NCI-H1048 (cell line): ENCODE measurements at regions not wholly inside any gene's neighbourhood (a gene's known extent, or its start where the extent isn't known, plus 50 kb on each side); places are given as distances from the start of the nearest gene placed in this dataset.
"Not testable (repeated sequence)": the region's sequence is repeated elsewhere in the genome, so short reads cannot be mapped to it uniquely, and the experiment has no call there.

ENCODE experiments used
- DNase-seq: peaks from one replicate; lab custom pipeline; 2025; lab: John Stamatoyannopoulos, UW

DNA sequence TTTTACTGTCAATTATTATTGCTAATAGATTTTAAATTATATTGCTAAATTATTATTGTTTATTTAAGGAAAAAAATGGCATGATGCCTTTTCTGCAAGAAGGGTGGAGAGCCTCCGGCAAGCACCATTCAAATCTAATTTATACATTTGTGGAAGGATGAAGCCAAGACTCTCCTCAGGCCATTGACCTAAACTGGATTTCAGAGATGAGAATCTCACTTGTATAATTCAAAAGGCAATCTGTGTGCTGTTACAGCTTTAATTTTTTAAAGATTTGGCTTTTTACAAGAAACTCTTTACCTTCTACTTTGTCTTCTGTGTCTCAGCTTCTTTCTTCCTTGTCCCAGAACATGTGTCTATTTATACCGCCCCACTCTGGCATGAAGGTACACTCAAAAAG lies 722.5 kb downstream of the ETS1 start:
- DNase-seq, result no peak

DNA sequence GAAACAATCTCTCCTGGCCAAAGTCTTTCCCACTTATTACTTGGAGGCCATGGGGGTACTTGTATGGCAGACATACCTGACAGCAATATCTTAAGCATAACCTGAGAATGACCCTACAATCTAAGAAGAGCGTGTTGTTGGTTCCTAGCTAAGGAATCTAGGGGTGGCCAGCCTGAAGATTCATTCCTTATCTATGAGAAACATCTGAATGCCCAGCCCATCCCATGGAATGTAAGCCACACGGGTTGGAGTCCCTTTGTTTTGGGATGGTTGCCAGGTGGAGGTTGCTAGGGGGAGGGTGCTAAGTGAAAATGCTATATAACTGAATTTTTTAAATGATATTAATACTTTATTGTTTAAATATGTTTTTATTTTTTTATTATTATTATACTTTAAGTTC lies 725.0 kb downstream of the ETS1 start:
- DNase-seq, result no peak

DNA sequence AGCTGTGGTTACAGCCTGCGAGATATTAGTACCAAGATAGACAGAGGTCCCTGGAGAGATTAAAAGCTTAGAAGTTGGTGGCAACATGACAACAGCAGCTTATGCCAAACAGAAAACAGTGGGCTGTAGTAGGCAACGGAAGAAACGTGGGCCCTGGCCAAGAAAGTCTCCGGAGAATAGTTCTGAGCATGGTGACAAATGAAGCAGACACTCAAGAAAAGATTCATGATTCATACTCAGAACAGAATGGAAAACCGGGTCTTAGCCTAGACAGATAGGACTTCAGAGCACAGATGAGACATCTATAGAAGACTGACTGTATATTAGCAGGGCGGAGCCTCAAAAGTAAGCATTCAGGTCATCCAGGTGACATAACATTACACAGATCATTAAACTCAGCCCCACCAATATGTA lies 727.4 kb downstream of the ETS1 start:
- DNase-seq, result no peak

DNA sequence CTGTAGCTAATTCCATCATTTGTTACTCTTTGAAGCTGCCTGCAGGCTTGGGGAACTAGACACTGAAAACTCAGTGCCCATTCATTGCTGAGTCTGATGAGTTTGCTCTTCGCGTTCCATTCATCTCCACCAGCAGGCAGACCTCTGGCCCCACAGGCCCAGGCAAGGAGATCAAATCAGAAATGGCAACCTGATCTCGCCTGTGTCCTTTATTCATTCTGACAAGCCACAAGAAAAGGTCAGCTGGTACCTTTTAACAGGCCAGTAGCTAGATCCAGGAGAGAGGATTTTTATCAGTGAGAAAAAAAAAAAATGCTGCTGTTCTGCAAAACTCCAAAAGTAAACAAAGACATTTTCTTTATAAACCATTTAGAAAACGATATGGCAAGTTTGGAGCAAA lies 742.5 kb downstream of the ETS1 start:
- DNase-seq, result no peak

DNA sequence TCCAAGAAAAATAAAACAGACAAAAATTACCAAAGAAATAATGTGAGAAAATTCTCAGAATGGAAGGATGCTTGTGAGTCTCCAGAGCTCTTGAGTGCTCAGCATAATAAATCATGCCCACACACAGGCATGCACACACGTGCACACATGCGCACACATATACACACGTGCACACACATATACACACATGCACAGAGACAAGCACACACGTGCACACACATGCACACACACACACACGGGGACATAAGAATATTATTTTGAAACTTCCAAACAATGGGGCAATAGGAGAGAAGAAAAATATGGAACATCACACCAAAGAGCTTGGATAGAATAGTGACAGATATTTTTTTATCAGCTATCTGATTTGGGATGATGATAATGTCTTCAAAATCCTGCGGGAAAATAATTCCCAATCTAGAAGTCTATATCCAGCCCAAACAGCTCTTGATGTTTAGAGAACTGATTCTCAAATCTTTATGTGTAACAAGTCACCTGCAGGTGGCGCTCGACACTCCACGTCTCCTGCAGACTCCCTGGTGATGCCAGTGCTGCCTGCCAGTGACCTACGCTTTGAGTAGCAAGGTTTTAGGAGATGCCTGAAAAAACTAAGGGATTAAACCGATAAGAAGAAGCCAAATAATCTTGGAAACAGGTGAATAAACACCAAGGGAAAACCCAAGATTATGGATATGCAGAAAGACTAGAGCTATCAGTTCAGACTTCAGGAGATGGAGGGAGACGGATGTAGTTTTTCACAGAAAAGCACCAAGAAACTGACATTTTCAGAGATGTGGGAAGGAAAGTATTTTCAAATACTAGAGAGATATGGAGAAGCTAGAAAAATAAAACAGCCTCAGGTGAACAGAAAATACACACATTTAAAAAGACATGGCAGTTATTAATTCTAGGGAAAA lies 743.6 kb downstream of the ETS1 start:
- DNase-seq, result peak; percentile 34

DNA sequence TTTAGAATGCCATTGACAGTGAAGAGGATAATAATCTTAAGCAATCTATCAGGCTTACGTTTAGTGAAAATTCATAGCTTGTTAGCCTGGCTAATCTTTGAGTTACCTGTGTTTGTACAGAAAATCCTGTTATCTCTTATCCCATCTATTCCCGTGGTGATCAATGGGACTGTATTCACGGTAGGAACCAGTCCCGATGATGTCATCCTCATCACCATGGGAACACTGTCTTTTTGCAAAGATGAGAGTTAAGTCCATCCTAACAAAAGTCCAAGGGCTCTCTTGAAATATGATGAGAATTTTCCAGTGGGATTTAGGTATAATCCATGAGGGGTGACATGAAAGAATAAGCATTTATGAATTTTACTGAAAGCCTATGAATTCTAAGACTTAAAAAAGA lies 762.2 kb downstream of the ETS1 start:
- no peak for DNase-seq

DNA sequence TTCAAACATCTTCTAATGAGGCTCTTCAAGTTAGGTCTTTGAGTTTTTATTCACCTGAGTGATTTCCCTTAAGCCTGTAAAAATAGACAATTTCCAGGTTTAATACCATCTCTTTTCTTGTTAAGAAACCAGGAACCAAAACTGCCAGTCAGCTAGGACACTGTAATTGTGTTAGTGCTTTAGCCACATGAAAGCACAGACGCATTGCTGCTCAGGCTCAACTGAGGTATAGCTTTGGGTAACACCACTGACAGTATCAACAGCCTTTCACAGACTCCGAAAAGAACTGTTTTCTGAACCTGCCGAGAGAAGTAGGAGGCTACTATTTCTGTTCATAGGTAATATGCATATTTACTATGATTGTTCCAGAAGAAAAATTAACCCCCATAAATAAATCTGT lies 768.7 kb downstream of the ETS1 start:
- DNase-seq, result no peak

DNA sequence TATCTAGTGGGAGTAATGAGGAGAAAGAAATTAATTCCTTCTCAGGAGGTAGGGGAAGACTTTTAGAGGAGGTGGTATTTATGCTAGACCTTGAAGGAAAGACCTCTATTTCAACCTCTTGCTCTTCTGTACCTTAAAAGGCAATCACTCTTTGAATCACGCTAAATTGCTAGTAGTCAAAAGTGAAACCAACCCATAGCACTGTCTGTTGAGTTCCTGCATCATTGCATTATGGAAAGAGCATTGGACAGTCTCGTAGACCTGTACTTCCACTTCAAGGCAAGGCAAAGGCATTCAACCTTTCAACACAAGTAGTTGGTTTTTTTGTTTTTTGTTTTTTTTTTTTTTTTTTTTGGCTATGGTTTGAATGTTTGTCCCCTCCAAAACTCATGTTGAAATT lies 770.4 kb downstream of the ETS1 start:
- no peak for DNase-seq

DNA sequence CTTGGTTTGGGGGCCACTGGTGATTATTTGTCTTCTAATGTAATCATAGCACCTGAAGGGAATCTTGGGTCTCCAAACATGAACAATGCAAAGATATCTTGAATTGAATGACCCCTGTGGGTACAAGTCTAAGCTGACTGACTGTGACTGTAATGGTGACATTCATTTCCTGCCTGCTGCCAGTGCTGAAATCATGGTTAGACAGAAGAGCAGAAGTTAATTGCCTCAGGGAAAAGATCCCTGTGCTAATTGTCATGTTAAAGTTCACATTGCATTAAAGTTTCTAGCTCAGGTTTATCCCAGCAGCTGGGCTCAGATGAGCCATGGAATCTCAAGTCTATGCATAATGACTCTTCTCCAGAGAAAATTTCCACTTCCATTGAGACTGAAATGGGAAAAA lies 772.0 kb downstream of the ETS1 start:
- no peak for DNase-seq

DNA sequence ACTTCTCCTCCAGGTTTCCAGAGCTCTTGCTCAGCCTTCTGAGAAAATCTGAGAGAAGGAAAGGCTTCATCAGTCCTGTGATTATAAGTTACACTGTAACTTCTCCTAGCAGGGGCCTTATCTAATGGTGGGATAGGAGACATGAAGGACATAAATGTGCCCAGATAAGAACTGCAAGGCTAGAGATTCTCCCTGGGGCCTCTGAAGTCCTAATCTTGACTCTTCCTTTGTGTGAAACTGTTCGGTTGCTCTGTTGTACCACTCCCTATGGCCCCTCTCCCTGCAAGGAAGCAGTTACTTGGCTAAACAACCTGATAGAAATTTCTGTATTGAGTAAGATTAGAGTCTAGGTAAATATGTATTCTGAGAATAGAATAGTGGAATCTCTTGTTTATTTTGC lies 780.9 kb downstream of the ETS1 start:
- no peak for DNase-seq

DNA sequence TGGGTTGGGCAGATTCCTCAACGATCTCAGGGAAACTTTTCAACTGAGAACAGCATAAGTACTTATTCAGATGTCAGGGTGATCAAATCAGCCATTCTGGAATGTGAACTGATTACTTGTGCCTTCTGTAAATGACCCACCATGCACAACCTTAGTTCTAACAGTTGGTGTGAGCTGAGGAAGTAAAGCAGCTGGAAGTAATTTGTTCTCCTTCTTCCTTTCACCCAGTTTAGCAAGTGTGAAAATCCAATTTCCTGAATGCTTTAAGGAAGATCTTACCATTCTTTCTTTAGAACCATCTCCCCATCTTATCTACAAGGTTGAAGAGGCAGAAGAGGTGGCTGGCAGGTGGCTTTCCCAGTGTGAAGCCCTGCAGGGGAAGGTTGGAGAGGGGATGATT lies 781.6 kb downstream of the ETS1 start:
- no peak for DNase-seq

DNA sequence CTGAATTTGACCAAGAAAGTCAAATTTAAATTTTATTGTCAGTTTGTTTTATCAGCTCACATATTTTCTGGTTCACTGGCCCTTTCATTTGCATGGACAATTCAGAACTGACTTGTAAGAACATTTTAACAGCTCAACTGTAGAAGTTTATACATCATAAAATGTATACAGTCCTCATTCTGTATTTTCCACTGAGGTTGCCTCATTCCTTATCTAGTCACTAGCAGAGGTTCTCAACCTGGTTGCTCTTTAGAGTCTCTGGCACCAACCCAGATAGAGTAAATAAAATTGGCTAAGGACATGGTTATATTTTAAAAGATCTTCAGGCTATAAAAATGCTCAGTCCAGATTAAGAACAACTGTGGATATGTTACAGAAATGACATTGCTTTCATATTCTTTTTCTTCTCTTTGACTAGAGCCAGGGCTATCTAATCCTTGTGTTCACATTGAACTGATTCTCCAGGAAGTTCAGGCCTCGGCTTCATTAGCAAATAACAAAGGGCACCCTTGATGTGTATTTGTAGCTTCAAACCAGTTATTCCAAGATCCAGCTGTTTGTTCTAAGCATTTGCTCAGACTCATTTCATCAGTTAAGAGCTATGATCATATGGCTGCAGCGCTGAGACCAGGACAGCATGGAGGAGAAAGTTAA lies 782.5 kb downstream of the ETS1 start:
- no peak for DNase-seq

DNA sequence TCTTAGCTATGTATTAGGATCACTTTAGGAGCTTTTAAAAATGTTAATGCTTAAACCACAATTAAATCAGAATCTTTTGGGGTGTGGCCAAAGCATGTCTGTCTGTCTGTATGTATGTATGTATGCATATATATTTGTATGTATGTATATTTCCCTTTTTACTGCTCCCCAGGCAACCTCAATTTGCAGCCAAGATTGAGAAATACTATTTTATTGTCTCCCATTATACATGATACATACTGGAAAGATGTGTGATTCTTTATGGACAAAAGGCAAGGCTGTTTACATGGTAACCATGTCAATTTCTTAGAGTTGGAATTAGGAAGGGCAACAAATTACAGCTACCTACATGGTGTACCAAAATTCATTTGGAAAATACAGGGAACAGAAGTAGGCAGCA lies 783.6 kb downstream of the ETS1 start:
- DNase-seq, result no peak

DNA sequence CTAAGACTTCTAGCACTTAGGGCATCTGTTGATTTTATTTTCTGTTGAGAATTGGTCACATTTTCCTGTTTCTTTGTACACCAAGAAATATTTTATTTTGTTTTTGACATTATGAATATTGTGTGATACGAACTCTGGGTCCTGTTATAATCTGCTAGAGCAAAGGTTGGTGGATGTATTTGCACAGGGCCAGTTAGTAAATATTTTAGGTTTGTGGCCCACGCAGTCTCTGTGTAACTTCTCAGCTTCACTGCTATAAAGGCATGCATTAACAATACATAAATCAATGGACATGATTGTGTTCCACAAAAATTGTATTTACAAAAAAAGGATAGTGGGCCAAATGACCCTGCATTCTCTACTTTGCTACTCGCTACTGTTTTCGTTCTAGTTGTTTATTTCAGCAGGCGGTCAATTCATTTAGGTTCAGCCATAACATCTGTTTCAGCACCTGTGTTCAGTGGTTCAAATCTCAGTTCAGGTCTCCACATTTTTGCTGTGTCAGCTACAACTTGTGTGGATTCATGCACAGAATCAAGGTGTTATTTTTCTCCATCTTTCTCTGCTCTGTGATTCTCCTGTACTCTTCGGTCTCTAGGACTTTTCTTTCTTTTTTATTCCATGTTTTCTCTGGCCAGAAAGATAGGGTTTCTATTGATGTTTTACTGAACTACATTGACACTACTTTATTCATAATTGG lies 786.2 kb downstream of the ETS1 start:
- DNase-seq, result no peak

DNA sequence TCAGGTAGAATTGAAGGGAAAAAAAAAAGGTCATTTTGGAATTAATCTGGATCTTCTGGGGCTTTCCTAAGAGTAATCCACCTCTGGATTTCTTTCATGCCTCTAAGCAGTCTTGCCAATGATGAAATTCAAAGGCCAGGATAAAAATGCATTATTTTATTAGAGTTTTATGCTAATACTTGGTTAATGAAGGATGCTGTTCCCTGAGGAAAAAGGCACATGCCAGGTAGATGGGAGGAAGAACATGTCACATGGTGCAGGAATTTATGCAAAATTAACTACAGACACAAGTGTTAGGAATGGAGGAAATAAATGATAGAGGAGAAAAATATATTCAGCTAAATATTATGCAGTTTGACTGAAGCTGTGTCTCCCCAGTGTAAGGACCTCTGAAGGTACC lies 792.0 kb downstream of the ETS1 start:
- no peak for DNase-seq

DNA sequence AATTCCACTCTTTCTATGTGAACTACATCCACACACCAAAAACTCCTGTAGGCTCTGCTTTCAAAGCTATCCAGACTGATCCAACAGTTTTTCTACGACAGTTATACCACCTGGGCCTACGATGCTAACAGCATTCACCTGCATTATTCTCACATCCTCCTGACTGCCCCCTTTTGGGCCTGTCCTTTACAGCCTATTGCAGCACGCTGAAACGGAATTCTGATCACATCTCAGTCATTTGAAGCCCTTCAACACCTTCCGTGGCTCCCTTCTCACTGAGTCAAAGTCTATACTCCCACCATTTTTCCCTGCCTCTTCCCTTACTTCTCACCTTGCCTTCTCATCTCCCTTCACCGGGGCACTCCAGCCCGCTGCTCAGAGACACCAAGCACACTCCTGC lies 791.3 kb upstream of the KIRREL3 start:
- DNase-seq, result no peak

DNA sequence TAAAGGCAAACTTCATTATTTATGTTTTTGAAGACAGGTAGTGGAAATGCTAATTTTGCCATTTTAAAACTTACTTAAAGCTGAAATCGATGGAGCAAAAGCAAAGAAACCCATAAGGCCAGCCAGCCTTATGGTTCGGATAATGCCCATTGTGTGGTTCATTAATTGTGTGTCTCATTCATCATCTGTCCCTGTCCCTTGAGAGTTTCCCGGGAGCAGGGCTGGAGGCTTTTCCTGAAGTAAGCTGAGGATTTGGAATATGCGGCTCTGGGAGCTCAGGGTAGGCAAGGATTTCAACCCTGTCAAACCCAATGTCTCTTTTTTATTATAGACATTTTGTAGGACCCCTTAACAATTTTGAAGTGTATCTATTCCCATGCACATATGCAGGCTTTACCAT lies 790.0 kb upstream of the KIRREL3 start:
- no peak for DNase-seq

DNA sequence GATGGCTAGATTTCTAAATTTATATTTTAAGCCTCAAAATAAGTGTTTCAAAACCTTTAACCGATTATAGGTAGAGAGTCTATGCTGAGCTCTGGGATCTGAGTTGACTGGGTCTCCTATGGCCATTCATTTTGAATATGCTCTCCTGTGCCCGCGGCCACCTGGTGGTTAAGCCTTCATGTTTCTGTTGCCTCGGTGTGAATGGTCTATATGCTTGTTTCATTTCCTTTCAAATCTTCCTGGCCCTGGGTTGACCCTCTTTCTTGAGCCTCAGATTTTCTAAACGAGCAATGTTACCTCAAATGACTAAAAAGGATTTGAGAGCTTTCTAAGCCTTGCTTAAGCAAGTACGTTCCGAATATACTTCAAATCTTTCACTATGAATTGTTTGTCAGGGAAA lies 789.4 kb upstream of the KIRREL3 start:
- no peak for DNase-seq

DNA sequence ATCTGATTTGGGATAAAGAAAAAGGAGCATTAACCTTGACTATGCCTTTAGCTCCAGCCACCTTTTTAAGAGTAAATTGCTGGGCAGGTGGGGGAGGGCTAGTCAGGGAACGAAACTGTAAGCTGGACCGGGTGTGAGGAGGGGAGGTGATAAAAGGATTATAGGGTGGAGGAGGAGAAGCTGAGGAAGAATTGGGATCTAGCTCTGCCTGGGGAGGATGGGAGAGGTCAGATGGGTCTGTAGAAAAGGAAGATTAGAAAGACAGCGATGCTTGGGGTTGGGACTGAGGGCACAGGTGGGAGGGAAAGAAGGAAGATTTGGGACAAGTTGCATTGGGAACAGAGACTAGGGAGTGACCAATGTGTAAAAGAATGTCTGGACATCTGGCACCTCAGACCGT lies 772.4 kb upstream of the KIRREL3 start:
- not testable (repeated sequence) for DNase-seq

DNA sequence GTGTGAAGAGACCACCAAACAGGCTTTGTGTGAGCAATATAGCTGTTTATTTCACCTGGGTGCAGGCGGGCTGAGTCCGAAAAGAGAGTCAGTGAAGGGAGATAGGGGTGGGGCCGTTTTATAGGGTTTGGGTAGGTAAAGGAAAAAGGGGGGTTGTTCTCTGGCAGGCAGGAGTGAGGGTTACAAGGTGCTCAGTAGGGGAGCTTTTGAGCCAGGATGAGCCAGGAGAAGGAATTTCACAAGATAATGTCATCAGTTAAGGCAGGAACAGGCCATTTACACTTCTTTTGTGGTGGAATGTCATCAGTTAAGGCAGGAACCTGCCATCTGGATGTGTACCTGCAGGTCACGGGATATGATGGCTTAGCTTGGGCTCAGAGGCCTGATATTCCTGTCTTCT lies 768.4 kb upstream of the KIRREL3 start:
- not testable (repeated sequence) for DNase-seq

DNA sequence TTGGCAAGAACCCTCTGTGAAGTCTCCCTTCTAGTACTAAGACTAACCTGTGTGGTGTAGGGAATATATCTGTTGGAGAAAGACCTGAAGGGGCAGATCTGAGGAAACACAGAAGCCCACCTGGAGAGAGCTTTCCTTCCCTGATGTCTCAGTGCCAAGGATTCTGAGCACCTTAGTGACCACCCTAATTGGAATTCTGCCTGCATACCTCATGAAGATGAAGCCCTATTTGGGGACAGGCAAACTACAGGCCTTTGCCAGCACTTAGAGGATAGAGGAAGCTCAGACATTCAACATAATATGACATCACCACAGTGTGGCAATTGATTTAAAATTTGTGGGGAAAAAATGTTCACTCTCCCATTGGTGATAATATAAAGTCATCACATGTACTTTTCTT lies 766.2 kb upstream of the KIRREL3 start:
- no peak for DNase-seq

DNA sequence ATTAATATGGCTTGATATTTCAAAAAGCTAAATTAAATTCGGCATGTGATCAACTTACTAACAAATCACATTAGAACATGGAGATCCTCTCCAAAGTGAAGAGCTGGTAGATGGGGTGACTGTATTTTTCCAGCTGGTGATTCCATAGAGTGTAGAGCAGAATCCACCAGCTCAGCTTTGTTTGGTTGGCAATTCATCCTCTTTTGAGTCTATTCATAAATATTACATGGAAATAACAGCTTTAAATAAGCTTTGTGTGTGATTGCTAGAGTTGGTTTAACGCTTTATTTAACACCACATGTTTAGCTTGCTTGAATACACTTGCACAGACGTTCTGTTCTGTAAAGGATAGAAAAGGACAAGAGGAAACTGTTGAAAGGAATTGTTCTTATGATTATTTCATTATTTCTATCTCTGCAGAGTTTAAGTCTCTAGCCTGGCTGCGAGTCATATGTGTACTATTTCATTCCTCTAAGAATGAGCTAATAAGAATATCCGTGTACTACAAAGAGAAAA lies 738.3 kb upstream of the KIRREL3 start:
- DNase-seq, result no peak

DNA sequence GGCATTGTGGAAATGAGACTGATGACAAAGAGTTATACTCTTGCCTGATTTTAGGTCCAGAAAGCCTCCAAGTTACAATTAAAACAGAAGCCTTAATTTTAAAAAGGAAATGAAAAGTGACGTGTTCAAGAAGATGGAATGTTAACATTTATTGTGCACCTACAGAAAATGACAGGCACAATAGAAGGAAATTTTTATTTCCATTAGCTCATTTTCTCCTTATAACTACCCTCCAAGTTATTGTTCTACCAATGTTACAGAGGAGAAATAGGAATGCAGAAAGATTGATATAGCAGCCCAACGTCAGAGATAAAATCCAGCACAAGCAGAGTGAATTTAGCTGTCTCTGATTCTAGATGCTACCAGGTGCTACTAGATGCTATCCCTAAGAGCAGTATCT lies 736.9 kb upstream of the KIRREL3 start:
- no peak for DNase-seq
